T-helper 17 cell (primary cell): ENCODE measurements at regions not wholly inside any gene's neighbourhood (a gene's known extent, or its start where the extent isn't known, plus 50 kb on each side); places are given as distances from the start of the nearest gene placed in this dataset.
"Not testable (repeated sequence)": the region's sequence is repeated elsewhere in the genome, so short reads cannot be mapped to it uniquely, and the experiment has no call there.

ENCODE experiments used
- ATAC-seq: fragments of 150-1000 bp; cut with Tn5 transposase; 2 replicates; pipeline ENCODE4 v1.10.0; 2021; ENCODE audit warnings: mild to moderate bottlenecking, moderate library complexity
- DNase-seq, 3 donors: peaks; one replicate each; pipeline versions ENCODE4 v3.0.0 to v3.0.0-alpha.2; 2020 to 2021
- H3K9me3 ChIP-seq: one replicate; pipeline ENCODE4 v1.7.0; 2013; ENCODE audit warnings: low read length, mild to moderate bottlenecking; ENCODE audit not compliant: control insufficient read depth, poor library complexity, severe bottlenecking
- H3K27ac Mint-ChIP-seq: one replicate; pipeline ENCODE4 v1.8.0; 2022; ENCODE audit warnings: mild to moderate bottlenecking, moderate library complexity, mixed read lengths
- H3K27me3 Mint-ChIP-seq: one replicate; pipeline ENCODE4 v1.8.0; 2022; ENCODE audit warnings: mixed read lengths
- H3K36me3 Mint-ChIP-seq: one replicate; pipeline ENCODE4 v1.8.0; 2022; ENCODE audit warnings: low read depth, mixed read lengths
- H3K4me1 Mint-ChIP-seq: one replicate; pipeline ENCODE4 v1.8.0; 2022; ENCODE audit warnings: mild to moderate bottlenecking, mixed read lengths
- H3K4me3 Mint-ChIP-seq: one replicate; pipeline ENCODE4 v1.8.0; 2022; ENCODE audit warnings: mild to moderate bottlenecking, moderate library complexity, mixed read lengths

- Mint-ChIP-seq H3K36me3 (no peaks in the 10 kb centered on the region), H3K27ac (no peak overlapping the region), H3K27me3 (peaks cover 3% of the 10 kb centered on the region), H3K4me1 (no peaks in the 10 kb centered on the region), H3K4me3 (no peak overlapping the region)
- no peak for DNase-seq
- no peak for ATAC-seq
- H3K9me3 ChIP-seq, result no peaks in the 10 kb centered on the region
These were observed 53.0 kb downstream of the ACTBL2 start for GRCh38 chr5:57429513-57430120.

- H3K27ac Mint-ChIP-seq, H3K36me3 Mint-ChIP-seq: not testable (repeated sequence)
These were observed 53.6 kb downstream of the ACTBL2 start for GRCh38 chr5:57429021-57429420.

GRCh38 chr5:57422993-57423392 is 59.6 kb downstream of the ACTBL2 start:
- peaks cover 20% of the 10 kb centered on the region for H3K27me3 Mint-ChIP-seq
- no peaks in the 10 kb centered on the region for H3K36me3 Mint-ChIP-seq
- DNase-seq, result no peak
- H3K4me1 Mint-ChIP-seq, result no peaks in the 10 kb centered on the region
- no peaks in the 10 kb centered on the region for H3K9me3 ChIP-seq
- no peak overlapping the region for H3K4me3 Mint-ChIP-seq
- no peak overlapping the region for H3K27ac Mint-ChIP-seq
- ATAC-seq, result no peak

More at GRCh38 chr5:57429021-57429420, 53.6 kb downstream of the ACTBL2 start:
- not testable (repeated sequence) for H3K27me3 Mint-ChIP-seq, ATAC-seq, H3K4me3 Mint-ChIP-seq, H3K4me1 Mint-ChIP-seq, DNase-seq, H3K9me3 ChIP-seq

GRCh38 chr5:57422341-57422740 is 60.3 kb downstream of the ACTBL2 start:
- no peak overlapping the region for H3K27ac Mint-ChIP-seq

GRCh38 chr5:57420801-57421200 is 61.8 kb downstream of the ACTBL2 start:
- ATAC-seq (no peak), DNase-seq (no peak)
- no peaks in the 10 kb centered on the region for H3K9me3 ChIP-seq
- Mint-ChIP-seq H3K4me3 (no peak overlapping the region), H3K27me3 (peaks cover 33% of the 10 kb centered on the region), H3K36me3 (no peaks in the 10 kb centered on the region), H3K4me1 (no peaks in the 10 kb centered on the region), H3K27ac (no peak overlapping the region)

More at GRCh38 chr5:57422341-57422740, 60.3 kb downstream of the ACTBL2 start:
- DNase-seq (no peak), ATAC-seq (no peak)
- no peaks in the 10 kb centered on the region for H3K9me3 ChIP-seq
- no peaks in the 10 kb centered on the region for H3K4me1 Mint-ChIP-seq
- H3K4me3 Mint-ChIP-seq, result no peak overlapping the region
- peaks cover 22% of the 10 kb centered on the region for H3K27me3 Mint-ChIP-seq
- no peaks in the 10 kb centered on the region for H3K36me3 Mint-ChIP-seq

- Mint-ChIP-seq H3K27me3 (peaks cover 38% of the 10 kb centered on the region), H3K4me3 (no peak overlapping the region), H3K4me1 (no peaks in the 10 kb centered on the region), H3K36me3 (no peaks in the 10 kb centered on the region), H3K27ac (no peak overlapping the region)
- ATAC-seq (no peak), DNase-seq (no peak)
- H3K9me3 ChIP-seq, result no peaks in the 10 kb centered on the region
These were observed 64.6 kb downstream of the ACTBL2 start for GRCh38 chr5:57417971-57418370.

- H3K4me1 Mint-ChIP-seq, result no peaks in the 10 kb centered on the region
- peaks cover 38% of the 10 kb centered on the region for H3K27me3 Mint-ChIP-seq
- no peaks in the 10 kb centered on the region for H3K36me3 Mint-ChIP-seq
- no peak overlapping the region for H3K4me3 Mint-ChIP-seq
- H3K9me3 ChIP-seq, result no peaks in the 10 kb centered on the region
- no peak for ATAC-seq
- no peak overlapping the region for H3K27ac Mint-ChIP-seq
- no peak for DNase-seq
These were observed 65.3 kb downstream of the ACTBL2 start for GRCh38 chr5:57417320-57417719.

GRCh38 chr5:57416278-57416994 is 66.2 kb downstream of the ACTBL2 start:
- no peak overlapping the region for H3K27ac Mint-ChIP-seq
- H3K27me3 Mint-ChIP-seq, result peaks cover 31% of the 10 kb centered on the region
- no peaks in the 10 kb centered on the region for H3K4me1 Mint-ChIP-seq
- DNase-seq, result no peak
- H3K36me3 Mint-ChIP-seq, result no peaks in the 10 kb centered on the region
- no peak for ATAC-seq
- H3K9me3 ChIP-seq, result no peaks in the 10 kb centered on the region
- H3K4me3 Mint-ChIP-seq, result no peak overlapping the region

GRCh38 chr5:57414857-57415256 is 67.8 kb downstream of the ACTBL2 start:
- H3K27ac Mint-ChIP-seq, result no peak overlapping the region
- no peak overlapping the region for H3K4me3 Mint-ChIP-seq
- peaks cover 25% of the 10 kb centered on the region for H3K27me3 Mint-ChIP-seq
- H3K4me1 Mint-ChIP-seq, result no peaks in the 10 kb centered on the region
- no peaks in the 10 kb centered on the region for H3K9me3 ChIP-seq
- no peaks in the 10 kb centered on the region for H3K36me3 Mint-ChIP-seq
- DNase-seq, result no peak
- ATAC-seq, result no peak

GRCh38 chr5:57414191-57414590 is 68.4 kb downstream of the ACTBL2 start:
- no peak for ATAC-seq
- no peak overlapping the region for H3K4me3 Mint-ChIP-seq
- no peak overlapping the region for H3K27ac Mint-ChIP-seq
- H3K27me3 Mint-ChIP-seq, result peaks cover 25% of the 10 kb centered on the region
- no peaks in the 10 kb centered on the region for H3K9me3 ChIP-seq
- no peaks in the 10 kb centered on the region for H3K36me3 Mint-ChIP-seq
- no peaks in the 10 kb centered on the region for H3K4me1 Mint-ChIP-seq
- DNase-seq, result no peak

- Mint-ChIP-seq H3K36me3 (no peaks in the 10 kb centered on the region), H3K4me1 (no peaks in the 10 kb centered on the region), H3K27ac (no peak overlapping the region), H3K27me3 (peaks cover 19% of the 10 kb centered on the region), H3K4me3 (no peak overlapping the region)
- no peak for ATAC-seq
- H3K9me3 ChIP-seq, result no peaks in the 10 kb centered on the region
- DNase-seq, result no peak
These were observed 69.5 kb downstream of the ACTBL2 start for GRCh38 chr5:57413145-57413544.

- DNase-seq, result no peak
- peaks cover 16% of the 10 kb centered on the region for H3K27me3 Mint-ChIP-seq
These were observed 69.9 kb downstream of the ACTBL2 start for GRCh38 chr5:57412680-57413079.

GRCh38 chr5:57411982-57412381 is 70.6 kb downstream of the ACTBL2 start:
- ATAC-seq, result no peak
- H3K27ac Mint-ChIP-seq, result no peak overlapping the region
- H3K27me3 Mint-ChIP-seq, result peaks cover 16% of the 10 kb centered on the region

More at GRCh38 chr5:57412680-57413079, 69.9 kb downstream of the ACTBL2 start:
- H3K36me3 Mint-ChIP-seq, result no peaks in the 10 kb centered on the region
- ATAC-seq, result no peak
- H3K4me3 Mint-ChIP-seq, result no peak overlapping the region
- H3K9me3 ChIP-seq, result no peaks in the 10 kb centered on the region
- no peaks in the 10 kb centered on the region for H3K4me1 Mint-ChIP-seq
- H3K27ac Mint-ChIP-seq, result no peak overlapping the region

More at GRCh38 chr5:57411982-57412381, 70.6 kb downstream of the ACTBL2 start:
- H3K9me3 ChIP-seq, result no peaks in the 10 kb centered on the region
- Mint-ChIP-seq H3K36me3 (no peaks in the 10 kb centered on the region), H3K4me3 (no peak overlapping the region), H3K4me1 (no peaks in the 10 kb centered on the region)
- no peak for DNase-seq
